ENCODE measurements at regions not wholly inside any gene's neighbourhood (a gene's known extent, or its start where the extent isn't known, plus 50 kb on each side); places are given as distances from the start of the nearest gene placed in this dataset.

DNA sequence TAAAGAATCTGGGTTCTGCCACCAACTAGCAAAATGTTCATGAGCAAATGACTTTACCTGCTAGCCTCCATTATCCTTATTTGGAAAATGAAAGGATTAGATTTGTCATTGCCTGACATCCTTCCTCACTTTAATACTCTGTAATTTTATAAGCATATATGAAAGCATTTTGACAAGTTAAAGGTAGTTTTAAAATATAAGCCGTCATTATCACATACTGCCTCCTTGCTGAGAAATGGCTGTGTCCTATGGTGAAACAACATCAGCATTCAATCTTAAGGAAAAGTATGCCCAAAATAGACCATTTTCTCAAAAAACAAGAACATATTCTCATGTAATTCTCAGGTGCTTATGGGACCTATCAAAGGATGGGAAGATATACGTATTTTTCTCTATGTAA, 461.2 kb downstream of the SUCLG1 start:
- Histone ChIP-seq H3K4me3 (ENCODE audit: control insufficient read depth in 2 of 3, extremely low read depth in 1 of 3, insufficient read depth in 2 of 3, low read depth in 1 of 3, low read length in 3 of 3) (no peak overlapping the region), H3K9me3 (ENCODE audit: control insufficient read depth, low read depth, low read length) (no peaks in the 10 kb centered on the region), H3K9ac (ENCODE audit: control insufficient read depth, extremely low read depth, insufficient read depth, low read length) (no peak overlapping the region), H3K79me2 (ENCODE audit: control insufficient read depth, insufficient read depth, low read length) (no peaks in the 10 kb centered on the region), H3K4me2 (ENCODE audit: control insufficient read depth, extremely low read depth, insufficient read depth, low read depth, low read length) (no peak overlapping the region), H3K36me3 (ENCODE audit: control insufficient read depth in 2 of 2, extremely low read depth in 1 of 2, insufficient read depth in 2 of 2, low read length in 2 of 2) (no peaks in the 10 kb centered on the region), H3K27me3 (ENCODE audit: control insufficient read depth, extremely low read depth, insufficient read depth, low read length) (no peaks in the 10 kb centered on the region), H3K27ac (ENCODE audit: control insufficient read depth, insufficient read depth, low read length) (no peak overlapping the region), H4K20me1 (ENCODE audit: control insufficient read depth, extremely low read depth, insufficient read depth, low read length) (no peaks in the 10 kb centered on the region), H2AFZ (ENCODE audit: control insufficient read depth, low read length) (no peak overlapping the region), H3K4me1 (ENCODE audit: control insufficient read depth, extremely low read depth, insufficient read depth, low read length) (no peaks in the 10 kb centered on the region), H3K9me1 (ENCODE audit: control insufficient read depth, extremely low read depth, insufficient read depth, low read length) (no peaks in the 10 kb centered on the region)
- dilution Hi-C loops (cut with MboI; ENCODE audit: extremely low pct_ligation_motif_present, low sequenced_read_pairs): no loop called here
- FAIRE-seq (no peak), DNase-seq (ENCODE audit: low read depth, low spot score) (no peak)
- no peak for TF ChIP-seq EZH2 (IDR thresholded peaks at IDR 0.05; ENCODE audit: low read length)
- no peak for TF ChIP-seq CTCF (optimal IDR thresholded peaks at IDR 0.05 in 1 of 3, IDR thresholded peaks at IDR 0.05 in 1 of 3, conservative IDR thresholded peaks at IDR 0.05 in 1 of 3; ENCODE audit: extremely low read depth in 1 of 3, insufficient read depth in 2 of 3, low read length in 3 of 3)

- Histone ChIP-seq H3K9me3 (ENCODE audit: control insufficient read depth, low read depth, low read length) (no peaks in the 10 kb centered on the region), H3K36me3 (ENCODE audit: control insufficient read depth in 2 of 2, extremely low read depth in 1 of 2, insufficient read depth in 2 of 2, low read length in 2 of 2) (no peaks in the 10 kb centered on the region), H3K79me2 (ENCODE audit: control insufficient read depth, insufficient read depth, low read length) (no peaks in the 10 kb centered on the region), H3K4me2 (ENCODE audit: control insufficient read depth, extremely low read depth, insufficient read depth, low read depth, low read length) (no peak overlapping the region), H2AFZ (ENCODE audit: control insufficient read depth, low read length) (no peak overlapping the region), H3K4me1 (ENCODE audit: control insufficient read depth, extremely low read depth, insufficient read depth, low read length) (no peaks in the 10 kb centered on the region), H3K27me3 (ENCODE audit: control insufficient read depth, extremely low read depth, insufficient read depth, low read length) (no peaks in the 10 kb centered on the region), H3K4me3 (ENCODE audit: control insufficient read depth in 2 of 3, extremely low read depth in 1 of 3, insufficient read depth in 2 of 3, low read depth in 1 of 3, low read length in 3 of 3) (no peak overlapping the region), H3K27ac (ENCODE audit: control insufficient read depth, insufficient read depth, low read length) (no peak overlapping the region), H4K20me1 (ENCODE audit: control insufficient read depth, extremely low read depth, insufficient read depth, low read length) (no peaks in the 10 kb centered on the region), H3K9ac (ENCODE audit: control insufficient read depth, extremely low read depth, insufficient read depth, low read length) (no peak overlapping the region), H3K9me1 (ENCODE audit: control insufficient read depth, extremely low read depth, insufficient read depth, low read length) (no peaks in the 10 kb centered on the region)
- FAIRE-seq (no peak), DNase-seq (ENCODE audit: low read depth, low spot score) (no peak)
- TF ChIP-seq CTCF (optimal IDR thresholded peaks at IDR 0.05 in 1 of 3, IDR thresholded peaks at IDR 0.05 in 1 of 3, conservative IDR thresholded peaks at IDR 0.05 in 1 of 3; ENCODE audit: extremely low read depth in 1 of 3, insufficient read depth in 2 of 3, low read length in 3 of 3) (no peak), EZH2 (IDR thresholded peaks at IDR 0.05; ENCODE audit: low read length) (no peak)
- dilution Hi-C loops (cut with MboI; ENCODE audit: extremely low pct_ligation_motif_present, low sequenced_read_pairs): no loop called here
Measured at GRCh38 chr2:83994633-83995179, 464.4 kb downstream of the SUCLG1 start.
